ENCODE measurements at regions not wholly inside any gene's neighbourhood (a gene's known extent, or its start where the extent isn't known, plus 50 kb on each side); places are given as distances from the start of the nearest gene placed in this dataset.

DNA sequence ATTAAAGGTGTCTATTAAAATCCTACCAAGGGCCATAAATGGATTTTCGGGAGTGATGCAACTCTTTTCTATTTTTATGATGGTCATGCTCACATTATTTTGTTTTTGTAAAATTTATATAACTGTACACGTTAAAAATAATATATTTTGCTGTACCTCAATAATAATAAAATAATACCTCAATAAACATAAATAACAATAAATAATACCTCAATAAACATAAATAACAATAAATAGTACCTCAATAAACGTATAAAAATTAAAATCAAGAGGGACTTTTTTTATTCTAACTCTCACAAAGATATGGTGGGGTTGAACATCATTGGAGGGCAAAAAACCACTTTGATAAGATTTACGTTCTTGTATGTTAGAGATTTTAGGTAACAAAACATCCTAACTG, 1189.6 kb upstream of the CELF2 start:
- Histone ChIP-seq H3K4me2 (ENCODE audit: low read length) (no peak overlapping the region), H4K20me1 (ENCODE audit: insufficient read depth, low read length) (no peaks in the 10 kb centered on the region), H3K27me3 (ENCODE audit: insufficient read depth, low read length) (no peaks in the 10 kb centered on the region), H3K4me1 (ENCODE audit: insufficient read depth, low read length) (no peaks in the 10 kb centered on the region), H3K4me3 (ENCODE audit: insufficient read depth, low read depth, low read length) (no peak overlapping the region), H3K27ac (ENCODE audit: low read depth, low read length) (no peak overlapping the region), H3K9ac (ENCODE audit: low read length) (no peak overlapping the region), H2AFZ (ENCODE audit: low read depth, low read length) (no peak overlapping the region), H3K9me3 (ENCODE audit: insufficient read depth, low read depth, low read length) (no peaks in the 10 kb centered on the region), H3K79me2 (ENCODE audit: insufficient read depth, low read length) (no peaks in the 10 kb centered on the region), H3K36me3 (ENCODE audit: insufficient read depth, low read length) (no peaks in the 10 kb centered on the region)
- H3K4me1 Mint-ChIP-seq (ENCODE audit: low read depth, unreplicated experiment) = peaks cover 12% of the 10 kb centered on the region
- H3K27me3 Mint-ChIP-seq (ENCODE audit: low read depth, unreplicated experiment) = no peaks in the 10 kb centered on the region
- TF ChIP-seq, protein P1, sequence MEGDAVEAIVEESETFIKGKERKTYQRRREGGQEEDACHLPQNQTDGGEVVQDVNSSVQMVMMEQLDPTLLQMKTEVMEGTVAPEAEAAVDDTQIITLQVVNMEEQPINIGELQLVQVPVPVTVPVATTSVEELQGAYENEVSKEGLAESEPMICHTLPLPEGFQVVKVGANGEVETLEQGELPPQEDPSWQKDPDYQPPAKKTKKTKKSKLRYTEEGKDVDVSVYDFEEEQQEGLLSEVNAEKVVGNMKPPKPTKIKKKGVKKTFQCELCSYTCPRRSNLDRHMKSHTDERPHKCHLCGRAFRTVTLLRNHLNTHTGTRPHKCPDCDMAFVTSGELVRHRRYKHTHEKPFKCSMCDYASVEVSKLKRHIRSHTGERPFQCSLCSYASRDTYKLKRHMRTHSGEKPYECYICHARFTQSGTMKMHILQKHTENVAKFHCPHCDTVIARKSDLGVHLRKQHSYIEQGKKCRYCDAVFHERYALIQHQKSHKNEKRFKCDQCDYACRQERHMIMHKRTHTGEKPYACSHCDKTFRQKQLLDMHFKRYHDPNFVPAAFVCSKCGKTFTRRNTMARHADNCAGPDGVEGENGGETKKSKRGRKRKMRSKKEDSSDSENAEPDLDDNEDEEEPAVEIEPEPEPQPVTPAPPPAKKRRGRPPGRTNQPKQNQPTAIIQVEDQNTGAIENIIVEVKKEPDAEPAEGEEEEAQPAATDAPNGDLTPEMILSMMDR (IDR thresholded peaks at IDR 0.05; ENCODE audit: insufficient read depth, low read depth, low read length) = no peak
- TF ChIP-seq EZH2 (IDR thresholded peaks at IDR 0.05; ENCODE audit: insufficient read depth, low read length) = no peak
- FAIRE-seq (no peak), DNase-seq (ENCODE audit: low read depth) (no peak)
- H3K9me3 Mint-ChIP-seq (ENCODE audit: unreplicated experiment) = peaks cover 2% of the 10 kb centered on the region
- H3K36me3 Mint-ChIP-seq (ENCODE audit: low read depth, unreplicated experiment) = no peaks in the 10 kb centered on the region
- no peak overlapping the region for H3K4me3 Mint-ChIP-seq (ENCODE audit: unreplicated experiment)
- H3K27ac Mint-ChIP-seq (ENCODE audit: unreplicated experiment) = no peak overlapping the region

DNA sequence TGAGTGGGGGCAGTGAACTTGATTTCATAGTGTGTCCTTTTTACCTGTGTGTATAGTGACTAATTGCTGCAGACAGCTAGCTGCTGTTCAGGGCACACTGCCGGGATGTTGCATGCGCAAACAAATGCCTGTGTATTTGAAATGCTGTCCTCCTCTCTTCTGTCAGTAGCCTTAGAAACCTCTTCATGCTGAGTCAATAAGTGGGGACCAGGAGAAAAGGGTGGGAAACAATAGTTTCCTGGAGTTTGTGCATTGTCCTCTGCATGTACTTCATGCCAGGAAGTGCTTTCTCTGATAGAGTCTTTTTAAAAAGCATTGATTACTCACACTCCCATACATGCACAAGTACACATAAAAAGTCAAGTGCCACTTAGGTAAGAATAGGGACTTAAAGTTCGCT, 1183.7 kb upstream of the CELF2 start:
- H3K4me3 ChIP-seq (ENCODE audit: insufficient read depth, low read depth, low read length) = no peak overlapping the region
- Mint-ChIP-seq H3K27me3 (ENCODE audit: low read depth, unreplicated experiment) (no peaks in the 10 kb centered on the region), H3K36me3 (ENCODE audit: low read depth, unreplicated experiment) (no peaks in the 10 kb centered on the region), H3K4me1 (ENCODE audit: low read depth, unreplicated experiment) (no peaks in the 10 kb centered on the region), H3K9me3 (ENCODE audit: unreplicated experiment) (peaks cover 12% of the 10 kb centered on the region), H3K27ac (ENCODE audit: unreplicated experiment) (no peak overlapping the region), H3K4me3 (ENCODE audit: unreplicated experiment) (no peak overlapping the region)
- H3K27ac ChIP-seq (ENCODE audit: low read depth, low read length) = no peak overlapping the region
- no peak for FAIRE-seq
- H2AFZ ChIP-seq (ENCODE audit: low read depth, low read length) = no peak overlapping the region
- no peaks in the 10 kb centered on the region for H3K9me3 ChIP-seq (ENCODE audit: insufficient read depth, low read depth, low read length)
- H3K36me3 ChIP-seq (ENCODE audit: insufficient read depth, low read length) = no peaks in the 10 kb centered on the region
- H3K79me2 ChIP-seq (ENCODE audit: insufficient read depth, low read length) = no peaks in the 10 kb centered on the region
- no peaks in the 10 kb centered on the region for H4K20me1 ChIP-seq (ENCODE audit: insufficient read depth, low read length)
- no peaks in the 10 kb centered on the region for H3K4me1 ChIP-seq (ENCODE audit: insufficient read depth, low read length)
- no peak for DNase-seq (ENCODE audit: low read depth)
- TF ChIP-seq, protein P1 (IDR thresholded peaks at IDR 0.05; ENCODE audit: insufficient read depth, low read depth, low read length) = no peak
- TF ChIP-seq EZH2 (IDR thresholded peaks at IDR 0.05; ENCODE audit: insufficient read depth, low read length) = no peak
- no peak overlapping the region for H3K4me2 ChIP-seq (ENCODE audit: low read length)
- no peaks in the 10 kb centered on the region for H3K27me3 ChIP-seq (ENCODE audit: insufficient read depth, low read length)
- no peak overlapping the region for H3K9ac ChIP-seq (ENCODE audit: low read length)

DNA sequence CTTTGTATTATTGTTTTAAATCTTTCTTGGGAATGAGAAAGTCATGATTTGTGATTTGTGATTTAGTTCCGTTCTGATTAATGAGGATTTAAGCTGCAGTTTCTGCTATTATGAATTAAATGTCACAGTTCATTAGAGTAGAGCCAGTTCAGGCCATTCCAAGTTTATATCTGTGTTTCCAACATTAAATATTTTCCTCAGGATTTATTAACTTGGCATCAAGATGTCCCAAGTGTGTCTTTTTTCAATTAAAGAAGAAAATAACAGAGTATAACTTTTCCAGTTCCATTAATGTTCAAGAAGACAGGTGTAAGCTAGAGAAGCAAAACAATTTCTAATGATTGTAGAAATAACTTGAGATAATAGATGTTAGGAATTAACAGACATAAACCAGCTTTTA, 1183.2 kb upstream of the CELF2 start:
- no peaks in the 10 kb centered on the region for H3K27me3 Mint-ChIP-seq (ENCODE audit: low read depth, unreplicated experiment)
- Histone ChIP-seq H2AFZ (ENCODE audit: low read depth, low read length) (no peak overlapping the region), H3K27ac (ENCODE audit: low read depth, low read length) (no peak overlapping the region), H3K4me1 (ENCODE audit: insufficient read depth, low read length) (no peaks in the 10 kb centered on the region), H3K4me2 (ENCODE audit: low read length) (no peak overlapping the region), H3K9ac (ENCODE audit: low read length) (no peak overlapping the region), H3K9me3 (ENCODE audit: insufficient read depth, low read depth, low read length) (no peaks in the 10 kb centered on the region), H4K20me1 (ENCODE audit: insufficient read depth, low read length) (no peaks in the 10 kb centered on the region), H3K27me3 (ENCODE audit: insufficient read depth, low read length) (no peaks in the 10 kb centered on the region), H3K36me3 (ENCODE audit: insufficient read depth, low read length) (no peaks in the 10 kb centered on the region), H3K4me3 (ENCODE audit: insufficient read depth, low read depth, low read length) (no peak overlapping the region), H3K79me2 (ENCODE audit: insufficient read depth, low read length) (no peaks in the 10 kb centered on the region)
- H3K4me1 Mint-ChIP-seq (ENCODE audit: low read depth, unreplicated experiment) = no peaks in the 10 kb centered on the region
- no peak for DNase-seq (ENCODE audit: low read depth)
- H3K9me3 Mint-ChIP-seq (ENCODE audit: unreplicated experiment) = peaks cover 14% of the 10 kb centered on the region
- no peaks in the 10 kb centered on the region for H3K36me3 Mint-ChIP-seq (ENCODE audit: low read depth, unreplicated experiment)
- no peak for TF ChIP-seq EZH2 (IDR thresholded peaks at IDR 0.05; ENCODE audit: insufficient read depth, low read length)
- TF ChIP-seq, protein P1 (IDR thresholded peaks at IDR 0.05; ENCODE audit: insufficient read depth, low read depth, low read length) = no peak
- H3K4me3 Mint-ChIP-seq (ENCODE audit: unreplicated experiment) = no peak overlapping the region
- H3K27ac Mint-ChIP-seq (ENCODE audit: unreplicated experiment) = no peak overlapping the region
- FAIRE-seq = no peak
